Body of pancreas (tissue), 4 donors: ENCODE measurements at regions not wholly inside any gene's neighbourhood (a gene's known extent, or its start where the extent isn't known, plus 50 kb on each side); places are given as distances from the start of the nearest gene placed in this dataset.

Experiments used
- ATAC-seq: fragments of 150-250 bp; one replicate; pipeline ENCODE4 v1.9.1; 2016
- DNase-seq, 4 donors: peaks; one replicate each; pipeline ENCODE4 v3.0.0-alpha.2; 2019
- H3K27ac ChIP-seq, 4 donors: fragments of 200-600 bp; sonication (generic); 1 replicate in 3 of 4; 2 replicates in 1 of 4; pipeline versions ENCODE4 v1.5.1 to v1.6.1; 2016 to 2019; ENCODE audit warnings: mild to moderate bottlenecking in 1 of 4, mixed read lengths in 1 of 4, moderate library complexity in 1 of 4
- H3K27me3 ChIP-seq, 2 donors: fragments of 200-600 bp; sonication (generic); one replicate each; pipeline ENCODE4 v1.6.0; 2016; ENCODE audit warnings: mild to moderate bottlenecking in 1 of 2
- H3K36me3 ChIP-seq, 2 donors: fragments of 200-600 bp; sonication (generic); replicated peaks in 1 of 2; 2 replicates each; pipeline ENCODE4 v1.5.1; 2016; ENCODE audit warnings: low read depth in 2 of 2; ENCODE audit not compliant: insufficient read depth in 1 of 2
- H3K4me1 ChIP-seq: fragments of 200-600 bp; sonication (generic); one replicate; pipeline ENCODE4 v1.6.0; 2016
- H3K4me3 ChIP-seq, 2 donors: fragments of 200-600 bp; sonication (generic); 1 replicate in 1 of 2; 2 replicates in 1 of 2; pipeline ENCODE4 v1.5.1; 2016 to 2019
- H3K9me3 ChIP-seq, 3 donors: fragments of 200-600 bp; sonication (generic); 1 replicate in 2 of 3; 2 replicates in 1 of 3; pipeline ENCODE4 v1.5.1; 2016
- CTCF ChIP-seq, 7 experiments: fragments of 450-650 bp in 4 of 7; fragments of 200-600 bp in 3 of 7; sonication (generic) in 3 of 7; IDR thresholded peaks; one replicate each; pipeline ENCODE4 v1.5.1; 2016 to 2019; ENCODE audit warnings: antibody characterized with exemption in 7 of 7
- POLR2A ChIP-seq, 3 donors: fragments of 450-650 bp; IDR thresholded peaks; one replicate each; pipeline ENCODE4 v1.6.1; 2016; ENCODE audit warnings: antibody characterized with exemption in 3 of 3, mild to moderate bottlenecking in 2 of 3
- WGBS, 2 donors: methylation state at CpG; one replicate each; pipeline ENCODE4 v1.1.5; 2017; 5-methylcytosine and 5-hydroxymethylcytosine counted together
- intact Hi-C: fragments of 100-400 bp; cut with DNase I; formaldehyde crosslinking; loops from one replicate; pipeline ENCODE4 v1.15.1; 2023

GRCh38 chr10:2462581-2462980, 604.8 kb upstream of the PFKP start:
- Histone ChIP-seq H3K27ac (no peak overlapping the region), H3K36me3 (no peaks in the 10 kb centered on the region), H3K27me3 (no peaks in the 10 kb centered on the region), H3K4me3 (no peak overlapping the region), H3K9me3 (peaks cover 0 to 5% (median 0%) of the 10 kb centered on the region in 3 donors), H3K4me1 (no peaks in the 10 kb centered on the region)
- TF ChIP-seq CTCF (IDR thresholded peaks at IDR 0.05) (no peak), POLR2A (IDR thresholded peaks at IDR 0.05) (no peak)
- 61 to 94% methylated on average over 1 of the region's 1 CpG for WGBS, 2 donors
- ATAC-seq, result no peak
- intact Hi-C loops, result no loop called here
- DNase-seq, result no peak

- H3K9me3 ChIP-seq, result peaks cover 0 to 5% (median 0%) of the 10 kb centered on the region in 3 donors
- TF ChIP-seq CTCF (IDR thresholded peaks at IDR 0.05) (no peak), POLR2A (IDR thresholded peaks at IDR 0.05) (no peak)
- H3K4me1 ChIP-seq, result no peaks in the 10 kb centered on the region
- intact Hi-C loops, result no loop called here
- no peak overlapping the region for H3K4me3 ChIP-seq
- H3K27me3 ChIP-seq, result no peaks in the 10 kb centered on the region
- H3K36me3 ChIP-seq, result no peaks in the 10 kb centered on the region
- 52 to 69% methylated on average over 1 of the region's 1 CpG for WGBS, 2 donors
- no peak overlapping the region for H3K27ac ChIP-seq
- ATAC-seq (no peak), DNase-seq (no peak)
Measured at GRCh38 chr10:2460812-2461211, 606.5 kb upstream of the PFKP start.

- intact Hi-C loops, result no loop called here
- Histone ChIP-seq H3K27me3 (no peaks in the 10 kb centered on the region), H3K9me3 (no peaks in the 10 kb centered on the region), H3K4me3 (no peak overlapping the region), H3K4me1 (no peaks in the 10 kb centered on the region), H3K27ac (no peak overlapping the region), H3K36me3 (no peaks in the 10 kb centered on the region)
- 54 to 59% methylated on average over 2 of the region's 2 CpGs for WGBS, 2 donors
- no peak for ATAC-seq
- no peak for TF ChIP-seq POLR2A (IDR thresholded peaks at IDR 0.05)
- no peak for TF ChIP-seq CTCF (IDR thresholded peaks at IDR 0.05)
- no peak for DNase-seq
Measured at GRCh38 chr10:2459713-2460112, 607.6 kb upstream of the PFKP start.

GRCh38 chr10:2456834-2457233, 610.5 kb upstream of the PFKP start:
- Histone ChIP-seq H3K36me3 (no peaks in the 10 kb centered on the region), H3K27me3 (no peaks in the 10 kb centered on the region), H3K4me1 (no peaks in the 10 kb centered on the region), H3K27ac (no peak overlapping the region), H3K4me3 (no peak overlapping the region), H3K9me3 (no peaks in the 10 kb centered on the region)
- ATAC-seq (no peak), DNase-seq (no peak)
- TF ChIP-seq POLR2A (IDR thresholded peaks at IDR 0.05) (no peak), CTCF (IDR thresholded peaks at IDR 0.05) (no peak)
- intact Hi-C loops, result no loop called here
- 47 to 51% methylated on average over 7 of the region's 7 CpGs for WGBS, 2 donors

GRCh38 chr10:2445370-2445769, 622.0 kb upstream of the PFKP start:
- WGBS, 2 donors, result 63 to 67% methylated on average over 10 of the region's 10 CpGs
- Histone ChIP-seq H3K36me3 (no peaks in the 10 kb centered on the region), H3K4me3 (no peak overlapping the region), H3K4me1 (no peaks in the 10 kb centered on the region), H3K27me3 (no peaks in the 10 kb centered on the region), H3K27ac (no peak overlapping the region), H3K9me3 (no peaks in the 10 kb centered on the region)
- intact Hi-C loops, result no loop called here
- TF ChIP-seq CTCF (IDR thresholded peaks at IDR 0.05), result no peak
- TF ChIP-seq POLR2A (IDR thresholded peaks at IDR 0.05), result no peak
- DNase-seq (no peak), ATAC-seq (no peak)
